ENCODE measurements at regions not wholly inside any gene's neighbourhood (a gene's known extent, or its start where the extent isn't known, plus 50 kb on each side); places are given as distances from the start of the nearest gene placed in this dataset.

DNA sequence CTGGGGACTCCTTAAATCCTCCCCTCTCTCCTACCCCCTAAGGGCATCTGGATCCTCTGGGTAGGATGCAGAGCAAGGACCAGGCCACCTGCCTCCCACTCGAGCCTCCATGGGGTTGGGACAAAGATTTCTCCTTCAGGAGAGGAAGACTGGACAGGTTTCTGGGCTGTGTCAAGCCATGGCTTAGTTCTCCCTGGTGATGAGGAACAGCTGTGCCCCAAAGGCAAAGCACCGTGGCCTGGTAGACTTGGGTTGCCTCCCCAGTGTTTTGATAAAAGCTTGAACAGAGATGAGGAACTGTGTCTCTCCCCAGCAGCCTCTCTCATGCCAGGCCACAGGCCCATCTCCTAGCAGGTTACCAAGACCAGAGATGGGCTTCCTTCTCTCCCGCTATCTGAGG lies 238.3 kb downstream of the WDR11 start:
- TF ChIP-seq, protein P1, sequence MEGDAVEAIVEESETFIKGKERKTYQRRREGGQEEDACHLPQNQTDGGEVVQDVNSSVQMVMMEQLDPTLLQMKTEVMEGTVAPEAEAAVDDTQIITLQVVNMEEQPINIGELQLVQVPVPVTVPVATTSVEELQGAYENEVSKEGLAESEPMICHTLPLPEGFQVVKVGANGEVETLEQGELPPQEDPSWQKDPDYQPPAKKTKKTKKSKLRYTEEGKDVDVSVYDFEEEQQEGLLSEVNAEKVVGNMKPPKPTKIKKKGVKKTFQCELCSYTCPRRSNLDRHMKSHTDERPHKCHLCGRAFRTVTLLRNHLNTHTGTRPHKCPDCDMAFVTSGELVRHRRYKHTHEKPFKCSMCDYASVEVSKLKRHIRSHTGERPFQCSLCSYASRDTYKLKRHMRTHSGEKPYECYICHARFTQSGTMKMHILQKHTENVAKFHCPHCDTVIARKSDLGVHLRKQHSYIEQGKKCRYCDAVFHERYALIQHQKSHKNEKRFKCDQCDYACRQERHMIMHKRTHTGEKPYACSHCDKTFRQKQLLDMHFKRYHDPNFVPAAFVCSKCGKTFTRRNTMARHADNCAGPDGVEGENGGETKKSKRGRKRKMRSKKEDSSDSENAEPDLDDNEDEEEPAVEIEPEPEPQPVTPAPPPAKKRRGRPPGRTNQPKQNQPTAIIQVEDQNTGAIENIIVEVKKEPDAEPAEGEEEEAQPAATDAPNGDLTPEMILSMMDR (IDR thresholded peaks at IDR 0.05; ENCODE audit: insufficient read depth, low read depth, low read length), result no peak
- H3K4me3 ChIP-seq (ENCODE audit: low read depth, low read length), result no peak overlapping the region
- DNase-seq (ENCODE audit: low read depth), result no peak

- DNase-seq (ENCODE audit: low read depth), result peak; percentile 14
- TF ChIP-seq, protein P1 (IDR thresholded peaks at IDR 0.05; ENCODE audit: insufficient read depth, low read depth, low read length), result no peak
- no peak overlapping the region for H3K4me3 ChIP-seq (ENCODE audit: low read depth, low read length)
Measured at GRCh38 chr10:121091961-121092719, 241.0 kb downstream of the WDR11 start.

DNA sequence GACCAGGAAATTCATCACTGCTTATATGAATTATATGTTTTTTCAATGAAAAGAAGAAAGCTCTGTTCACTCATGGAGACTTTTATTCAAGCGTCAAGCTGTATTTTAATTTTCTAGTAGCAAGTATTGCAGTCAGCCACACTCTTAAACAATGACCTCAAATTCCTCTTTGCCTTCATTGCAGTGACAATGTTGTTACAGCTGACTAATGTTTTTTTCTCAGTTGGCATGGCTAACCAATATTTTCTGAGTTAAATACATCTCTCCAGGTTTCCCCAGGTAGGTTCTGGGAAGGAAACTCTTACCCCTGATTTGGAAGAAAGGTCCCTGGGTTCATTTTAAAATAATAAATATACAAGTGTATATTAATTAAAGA lies 241.5 kb downstream of the WDR11 start:
- TF ChIP-seq, protein P1 (IDR thresholded peaks at IDR 0.05; ENCODE audit: insufficient read depth, low read depth, low read length), result no peak
- no peak for DNase-seq (ENCODE audit: low read depth)
- no peak overlapping the region for H3K4me3 ChIP-seq (ENCODE audit: low read depth, low read length)

DNA sequence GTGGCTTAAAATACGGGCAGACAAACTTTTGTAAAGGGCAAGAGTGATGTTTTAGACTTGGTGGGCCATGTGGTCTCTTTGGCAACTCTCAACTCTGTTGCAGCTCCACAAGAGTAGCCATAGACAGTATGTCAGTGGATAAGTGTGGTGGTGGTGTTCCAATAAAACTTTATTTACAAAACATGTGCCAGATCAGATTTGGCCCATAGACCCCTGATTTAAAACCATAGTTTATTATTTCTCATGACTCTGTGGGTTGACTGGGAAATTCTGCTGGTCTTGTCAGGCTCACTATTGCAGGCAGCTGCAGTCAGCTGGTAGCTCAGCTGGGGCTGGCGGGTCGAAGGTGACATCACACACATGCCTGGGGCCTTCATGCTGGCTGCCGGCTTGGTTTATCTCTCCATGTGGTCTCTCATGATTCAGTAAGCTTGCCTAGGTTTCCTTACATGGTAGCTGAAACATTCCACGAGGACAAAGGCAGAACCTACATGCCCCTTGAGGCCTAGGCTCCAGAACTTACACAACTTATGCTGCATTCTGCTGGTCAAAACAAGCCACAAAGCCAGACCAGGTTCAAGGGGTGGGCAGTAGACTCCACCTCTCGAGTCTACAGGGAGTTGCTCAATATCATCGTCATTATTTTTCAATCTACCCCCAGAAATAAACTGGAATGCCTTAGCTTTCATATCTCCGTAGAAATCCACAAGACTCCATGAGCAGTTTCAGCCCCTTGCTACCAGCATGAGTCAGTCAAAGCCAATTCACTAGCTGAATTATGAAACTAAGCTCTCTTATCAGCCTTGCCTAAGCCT lies 245.7 kb downstream of the WDR11 start:
- TF ChIP-seq, protein P1 (IDR thresholded peaks at IDR 0.05; ENCODE audit: insufficient read depth, low read depth, low read length), result no peak
- DNase-seq (ENCODE audit: low read depth), result peak; percentile 87

DNA sequence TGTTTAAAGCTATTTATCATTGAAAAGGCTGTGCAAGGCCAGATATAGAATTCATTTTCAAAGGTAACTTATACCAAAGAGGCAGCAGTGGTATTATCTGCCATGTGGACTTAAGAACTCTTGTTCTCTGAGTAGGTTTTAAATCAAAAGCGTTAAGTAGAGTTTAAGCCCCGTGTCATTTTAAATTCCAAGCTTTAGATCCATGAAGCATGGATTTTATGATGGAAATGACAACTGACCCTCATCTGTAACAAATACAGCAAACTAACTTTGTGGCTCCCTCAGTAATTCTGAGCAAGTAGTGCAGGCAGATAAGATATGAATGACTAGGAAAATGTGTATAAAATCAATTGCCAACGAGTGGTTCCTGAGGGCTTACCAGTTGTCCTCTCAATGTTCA lies 247.0 kb downstream of the WDR11 start:
- TF ChIP-seq, protein P1 (IDR thresholded peaks at IDR 0.05; ENCODE audit: insufficient read depth, low read depth, low read length), result no peak
- H3K4me3 ChIP-seq (ENCODE audit: low read depth, low read length), result no peak overlapping the region
- no peak for DNase-seq (ENCODE audit: low read depth)

More for the DNA sequence above, 245.7 kb downstream of the WDR11 start:
- H3K4me3 ChIP-seq (ENCODE audit: low read depth, low read length), result no peak overlapping the region

- DNase-seq (ENCODE audit: low read depth), result no peak
Measured at GRCh38 chr10:121098751-121099150, 247.6 kb downstream of the WDR11 start.

More at GRCh38 chr10:121098751-121099150, 247.6 kb downstream of the WDR11 start:
- no peak overlapping the region for H3K4me3 ChIP-seq (ENCODE audit: low read depth, low read length)
- TF ChIP-seq, protein P1 (IDR thresholded peaks at IDR 0.05; ENCODE audit: insufficient read depth, low read depth, low read length), result no peak
